GM10266 (cell line): ENCODE measurements at regions not wholly inside any gene's neighbourhood (a gene's known extent, or its start where the extent isn't known, plus 50 kb on each side); places are given as distances from the start of the nearest gene placed in this dataset.
"Not testable (repeated sequence)": the region's sequence is repeated elsewhere in the genome, so short reads cannot be mapped to it uniquely, and the experiment has no call there.

ENCODE experiments used
- DNase-seq: peaks from one replicate; pipeline ENCODE4 v3.0.0; 2012; ENCODE audit errors: extremely low spot score
- CTCF ChIP-seq: IDR thresholded peaks from 2 replicates; pipeline ENCODE4 v1.5.1; 2012; ENCODE audit warnings: mild to moderate bottlenecking, low read depth; ENCODE audit not compliant: control insufficient read depth, insufficient read depth; ENCODE audit errors: missing control alignments

- no peak for DNase-seq
- TF ChIP-seq CTCF: no peak
Observed at GRCh38 chr11:37141707-37142106, 543.7 kb upstream of the RAG2 start.

DNA sequence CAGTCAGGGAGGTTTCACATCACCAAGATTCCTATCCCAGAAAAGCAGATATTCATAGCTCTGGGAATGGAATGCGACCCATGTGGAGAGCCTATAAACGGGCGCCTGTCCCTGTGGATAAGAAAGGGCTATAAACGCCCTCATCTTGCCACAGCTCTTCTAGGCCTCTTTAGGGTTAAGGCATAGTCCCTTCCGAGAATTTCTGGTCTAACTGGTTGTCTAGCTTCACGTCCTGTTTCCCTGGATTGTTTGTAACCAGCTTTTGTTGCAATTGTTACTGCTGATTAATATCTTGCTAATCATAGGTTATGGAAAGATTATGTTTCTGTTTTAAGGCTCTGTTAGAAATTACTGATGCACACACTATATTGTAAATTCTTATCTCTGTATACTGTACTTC, 537.6 kb upstream of the RAG2 start:
- DNase-seq: not testable (repeated sequence)

GRCh38 chr11:37134637-37135036, 536.6 kb upstream of the RAG2 start:
- no peak for DNase-seq
- no peak for TF ChIP-seq CTCF

GRCh38 chr11:37124384-37124783, 526.3 kb upstream of the RAG2 start:
- TF ChIP-seq CTCF: no peak
- DNase-seq: no peak

- DNase-seq: no peak
- TF ChIP-seq CTCF: no peak
Observed at GRCh38 chr11:37115963-37116362, 517.9 kb upstream of the RAG2 start.

DNA sequence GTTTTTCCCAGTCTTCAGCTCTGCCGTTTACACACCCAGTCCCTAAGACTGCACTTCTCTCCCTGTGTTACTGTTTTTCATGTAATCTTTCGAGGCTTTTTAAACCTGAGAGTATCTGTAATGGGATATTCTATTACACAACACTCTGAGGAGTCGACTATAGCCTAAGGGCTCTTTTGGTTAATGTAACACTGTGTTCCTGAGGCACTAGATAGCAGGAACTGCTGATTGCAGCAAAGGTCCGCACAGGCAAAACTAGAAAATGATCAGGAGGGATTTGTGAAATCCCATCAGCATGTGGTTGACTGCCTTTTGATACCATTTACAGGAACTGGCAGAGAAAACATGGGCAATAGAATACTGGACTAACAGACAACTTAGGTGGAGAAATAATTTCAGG, 512.3 kb upstream of the RAG2 start:
- TF ChIP-seq CTCF: no peak

GRCh38 chr11:37109286-37109585, 511.2 kb upstream of the RAG2 start:
- no peak for DNase-seq
- TF ChIP-seq CTCF: no peak

More for the DNA sequence above, 512.3 kb upstream of the RAG2 start:
- DNase-seq: no peak

- DNase-seq: no peak
- TF ChIP-seq CTCF: no peak
Observed at GRCh38 chr11:37108436-37109285, 510.6 kb upstream of the RAG2 start.
